Type B pancreatic cell (in vitro differentiated cells): ENCODE measurements at regions not wholly inside any gene's neighbourhood (a gene's known extent, or its start where the extent isn't known, plus 50 kb on each side); places are given as distances from the start of the nearest gene placed in this dataset.

Experiments used
- DNase-seq: peaks from one replicate; pipeline ENCODE4 v3.0.0; 2021; ENCODE audit warnings: mixed read lengths; ENCODE audit not compliant: unreplicated experiment; ENCODE audit errors: extremely low spot score
- H3K27ac Mint-ChIP-seq: 2 replicates; pipeline ENCODE4 v1.8.0; 2021; ENCODE audit warnings: mild to moderate bottlenecking, mixed read lengths
- H3K27me3 Mint-ChIP-seq: 2 replicates; pipeline ENCODE4 v1.8.0; 2021; ENCODE audit warnings: mixed read lengths
- H3K36me3 Mint-ChIP-seq: 2 replicates; pipeline ENCODE4 v1.8.0; 2021; ENCODE audit warnings: mixed read lengths
- H3K4me1 Mint-ChIP-seq: one replicate; pipeline ENCODE4 v1.8.0; 2021; ENCODE audit warnings: mixed read lengths; ENCODE audit not compliant: unreplicated experiment
- H3K4me3 Mint-ChIP-seq: 2 replicates; pipeline ENCODE4 v1.8.0; 2021; ENCODE audit warnings: mild to moderate bottlenecking, mixed read lengths
- H3K9me3 Mint-ChIP-seq: 2 replicates; pipeline ENCODE4 v1.8.0; 2021; ENCODE audit warnings: mixed read lengths
- CTCF ChIP-seq: fragments of 200-600 bp; sonication (generic); conservative IDR thresholded peaks from 2 replicates; pipeline ENCODE4 v1.5.0; 2021; ENCODE audit warnings: antibody characterized with exemption, mild to moderate bottlenecking

GRCh38 chr2:122395687-122396086 lies 640.2 kb downstream of the TSN start:
- Mint-ChIP-seq H3K9me3 (no peaks in the 10 kb centered on the region), H3K4me1 (no peaks in the 10 kb centered on the region), H3K4me3 (no peak overlapping the region), H3K27me3 (no peaks in the 10 kb centered on the region), H3K27ac (no peak overlapping the region), H3K36me3 (no peaks in the 10 kb centered on the region)
- no peak for TF ChIP-seq CTCF
- no peak for DNase-seq

GRCh38 chr2:122411231-122411630 lies 655.8 kb downstream of the TSN start:
- H3K4me1 Mint-ChIP-seq = no peaks in the 10 kb centered on the region
- no peaks in the 10 kb centered on the region for H3K27me3 Mint-ChIP-seq
- H3K9me3 Mint-ChIP-seq = peaks cover 7% of the 10 kb centered on the region
- H3K4me3 Mint-ChIP-seq = no peak overlapping the region
- DNase-seq = no peak
- no peak for TF ChIP-seq CTCF
- H3K27ac Mint-ChIP-seq = no peak overlapping the region
- H3K36me3 Mint-ChIP-seq = no peaks in the 10 kb centered on the region

GRCh38 chr2:122412360-122412759 lies 656.9 kb downstream of the TSN start:
- DNase-seq = no peak
- H3K27ac Mint-ChIP-seq = no peak overlapping the region

GRCh38 chr2:122414902-122415301 lies 659.5 kb downstream of the TSN start:
- no peak overlapping the region for H3K27ac Mint-ChIP-seq
- peaks cover 5% of the 10 kb centered on the region for H3K27me3 Mint-ChIP-seq
- peaks cover 3% of the 10 kb centered on the region for H3K4me1 Mint-ChIP-seq
- DNase-seq = no peak
- no peak for TF ChIP-seq CTCF
- H3K9me3 Mint-ChIP-seq = peaks cover 13% of the 10 kb centered on the region
- H3K36me3 Mint-ChIP-seq = no peaks in the 10 kb centered on the region
- no peak overlapping the region for H3K4me3 Mint-ChIP-seq

More at GRCh38 chr2:122412360-122412759, 656.9 kb downstream of the TSN start:
- Mint-ChIP-seq H3K9me3 (peaks cover 7% of the 10 kb centered on the region), H3K4me1 (no peaks in the 10 kb centered on the region), H3K4me3 (no peak overlapping the region), H3K27me3 (peaks cover under 1% of the 10 kb centered on the region), H3K36me3 (no peaks in the 10 kb centered on the region)
- TF ChIP-seq CTCF = no peak

- Mint-ChIP-seq H3K27me3 (peaks cover 5% of the 10 kb centered on the region), H3K36me3 (no peaks in the 10 kb centered on the region), H3K4me3 (no peak overlapping the region), H3K27ac (no peak overlapping the region), H3K9me3 (peaks cover 10% of the 10 kb centered on the region), H3K4me1 (peaks cover 3% of the 10 kb centered on the region)
- no peak for DNase-seq
- TF ChIP-seq CTCF = no peak
These were observed 661.7 kb downstream of the TSN start for GRCh38 chr2:122417114-122417513.

- no peak overlapping the region for H3K27ac Mint-ChIP-seq
- H3K36me3 Mint-ChIP-seq = no peaks in the 10 kb centered on the region
- no peak for TF ChIP-seq CTCF
- H3K9me3 Mint-ChIP-seq = peaks cover 6% of the 10 kb centered on the region
- peaks cover 9% of the 10 kb centered on the region for H3K4me1 Mint-ChIP-seq
- no peak for DNase-seq
- peaks cover 5% of the 10 kb centered on the region for H3K27me3 Mint-ChIP-seq
- H3K4me3 Mint-ChIP-seq = no peak overlapping the region
These were observed 666.3 kb downstream of the TSN start for GRCh38 chr2:122421775-122422174.
